HG03457 (cell line): ENCODE measurements at regions not wholly inside any gene's neighbourhood (a gene's known extent, or its start where the extent isn't known, plus 50 kb on each side); places are given as distances from the start of the nearest gene placed in this dataset.

Source experiments
- ATAC-seq: cut with Tn5 transposase; IDR thresholded peaks from one replicate; pipeline ENCODE4 v1.9.1; 2021; ENCODE audit warnings: moderate number of reproducible peaks; ENCODE audit not compliant: unreplicated experiment

DNA sequence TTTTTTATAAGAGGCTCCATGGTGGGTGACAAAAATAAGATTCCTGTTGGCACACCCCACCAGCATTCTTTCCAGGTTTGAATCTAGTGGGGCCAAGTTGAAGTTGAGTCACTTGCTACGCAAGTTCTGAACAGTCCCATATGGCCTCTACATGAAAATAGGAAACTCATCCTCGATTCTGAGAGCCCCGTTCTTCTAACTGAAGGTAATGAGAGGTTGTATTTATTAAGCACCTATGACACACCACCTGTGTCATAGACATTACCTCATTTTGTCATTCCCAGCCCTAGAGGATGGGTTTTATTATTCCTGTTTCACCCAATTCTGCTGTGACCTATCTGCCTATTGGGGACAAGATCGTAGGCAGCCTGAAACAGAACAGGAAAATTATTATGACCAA is 131.7 kb downstream of the ACTL7B start:
- ATAC-seq = no peak

DNA sequence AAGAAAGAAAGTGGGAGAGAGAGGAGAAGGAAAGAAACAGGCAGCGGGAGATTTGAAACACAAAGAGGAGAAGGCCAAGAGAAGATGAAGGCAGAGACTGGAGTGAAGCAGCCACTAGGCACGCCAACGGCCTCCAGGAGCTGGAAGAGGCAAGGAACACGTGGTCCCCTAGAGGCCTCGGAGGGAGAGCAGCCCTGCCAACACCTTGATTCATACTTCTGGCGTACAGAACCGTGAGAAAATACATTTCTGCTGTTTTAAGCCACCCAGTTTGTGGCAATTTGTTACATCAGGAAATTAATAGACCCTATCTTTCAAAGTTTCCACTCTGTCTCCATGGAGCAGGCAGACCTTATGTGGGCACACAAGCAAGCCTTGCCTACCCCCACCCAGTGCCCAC is 133.4 kb downstream of the ACTL7B start:
- no peak for ATAC-seq

DNA sequence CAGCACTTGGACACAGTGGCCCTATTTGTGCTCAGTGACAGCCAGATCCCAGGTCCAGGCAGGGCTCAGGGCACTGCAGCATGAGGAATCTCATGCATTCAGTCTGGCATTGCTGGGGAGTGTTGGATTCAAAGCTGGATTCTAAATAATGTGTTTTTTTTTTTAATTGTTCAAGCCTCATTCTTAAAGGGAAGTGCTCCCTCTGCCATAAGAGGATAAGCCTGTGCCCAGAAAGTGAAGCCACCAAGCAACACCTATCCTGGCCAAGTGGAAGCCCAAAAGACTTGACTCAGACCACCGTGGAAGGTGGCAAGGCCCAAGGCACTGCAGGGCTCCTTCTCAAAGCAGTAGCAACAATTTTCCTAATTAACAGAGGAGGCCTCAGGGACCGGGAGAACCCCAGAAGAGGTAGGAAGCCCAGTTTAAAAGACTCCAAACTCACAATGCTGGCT is 135.6 kb downstream of the ACTL7B start:
- no peak for ATAC-seq

DNA sequence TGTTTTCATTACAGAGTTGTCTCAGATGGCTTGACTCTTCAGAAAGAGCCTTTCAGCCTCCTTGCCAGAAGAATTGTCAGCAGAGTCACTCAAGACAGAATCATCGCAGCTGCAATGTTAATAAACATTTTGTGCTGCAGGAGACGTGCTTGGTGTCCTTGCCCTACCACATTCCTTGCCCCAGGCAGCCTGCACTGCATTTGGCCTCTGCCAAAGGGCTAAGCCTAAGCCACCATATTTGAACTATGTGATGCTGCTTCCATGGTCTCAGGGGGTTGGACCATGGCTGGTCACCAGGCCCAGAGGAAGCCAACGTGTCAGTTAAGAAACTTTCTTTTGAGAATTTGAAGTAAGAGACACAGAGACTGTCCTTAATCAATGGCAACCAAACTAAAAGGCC is 145.4 kb downstream of the ACTL7B start:
- ATAC-seq = no peak

DNA sequence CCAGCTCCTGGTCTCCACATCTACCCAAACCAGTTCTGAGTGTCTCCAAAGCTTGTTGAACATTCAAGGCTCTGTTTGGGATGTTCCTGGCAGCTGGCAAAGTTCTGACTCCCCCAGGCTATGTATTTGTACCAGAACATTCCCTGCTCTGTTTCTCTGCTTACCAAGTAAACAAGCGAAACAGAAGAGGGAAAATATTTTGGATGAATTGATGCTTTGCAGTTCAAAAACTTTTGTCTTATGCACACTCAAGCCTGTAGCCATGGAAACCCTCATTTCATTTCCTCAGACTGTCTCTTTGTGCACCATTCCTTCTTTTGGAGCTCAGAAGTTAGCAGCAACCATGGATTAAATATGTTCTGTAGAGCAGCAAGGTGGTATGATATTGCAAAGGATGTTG is 145.8 kb downstream of the ACTL7B start:
- ATAC-seq = no peak

DNA sequence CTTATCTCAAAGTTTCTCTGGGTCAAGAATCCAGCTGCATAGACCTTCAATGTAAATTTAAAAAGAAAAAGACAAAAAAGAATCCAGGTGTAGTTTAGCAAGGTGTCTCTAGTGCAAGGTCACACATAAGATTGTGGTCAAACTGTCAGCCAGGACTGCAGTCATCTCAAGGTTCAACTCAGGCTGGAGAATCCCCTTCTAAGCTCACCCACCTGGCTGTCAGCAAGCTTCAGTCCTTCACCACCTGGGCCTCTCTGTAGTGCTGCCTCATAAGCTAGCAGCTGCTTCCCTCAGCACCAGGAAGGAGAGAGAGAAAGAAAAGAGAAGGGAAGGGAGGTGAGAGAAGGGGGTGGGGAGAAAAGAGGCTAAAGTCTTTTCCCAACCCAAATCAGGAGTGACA is 146.7 kb downstream of the ACTL7B start:
- no peak for ATAC-seq

DNA sequence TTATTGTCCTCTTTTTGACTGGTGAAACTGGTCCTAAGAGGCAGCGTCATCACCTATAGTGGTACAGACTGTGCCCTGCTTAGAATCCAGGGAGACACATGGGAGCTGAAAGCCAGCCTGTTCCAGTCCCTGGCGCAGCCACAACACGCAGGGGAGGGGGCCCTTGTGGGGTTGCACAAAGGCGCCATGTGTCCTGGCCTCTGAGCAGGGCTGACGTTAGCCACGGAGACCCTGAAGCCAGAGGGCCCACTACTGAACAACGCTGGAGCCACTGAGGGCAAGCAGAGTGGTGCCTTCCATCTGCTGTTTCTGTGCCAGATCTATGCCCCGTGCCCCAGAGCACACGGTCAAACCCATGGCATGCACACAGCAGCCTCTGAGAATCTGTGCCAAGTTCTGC is 147.3 kb downstream of the ACTL7B start:
- ATAC-seq = no peak

DNA sequence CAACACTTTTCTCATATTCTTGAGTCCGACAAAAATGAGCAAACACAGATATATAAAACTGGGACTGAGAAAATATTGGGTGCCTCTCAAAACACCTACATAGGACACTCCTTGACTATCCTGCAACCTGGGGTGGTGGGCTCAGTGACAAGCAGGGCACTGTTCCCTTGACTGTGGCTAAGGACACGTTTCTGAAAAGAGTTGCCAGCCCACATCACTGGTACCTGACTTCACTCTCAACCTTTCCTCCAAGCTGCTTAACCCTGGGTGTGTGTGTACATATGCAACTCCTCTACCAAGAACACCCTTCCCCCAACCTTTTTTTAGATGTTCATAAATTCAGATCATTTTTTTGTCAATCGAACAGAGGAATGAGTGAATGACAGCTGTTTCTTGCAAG is 148.7 kb downstream of the ACTL7B start:
- ATAC-seq = no peak

DNA sequence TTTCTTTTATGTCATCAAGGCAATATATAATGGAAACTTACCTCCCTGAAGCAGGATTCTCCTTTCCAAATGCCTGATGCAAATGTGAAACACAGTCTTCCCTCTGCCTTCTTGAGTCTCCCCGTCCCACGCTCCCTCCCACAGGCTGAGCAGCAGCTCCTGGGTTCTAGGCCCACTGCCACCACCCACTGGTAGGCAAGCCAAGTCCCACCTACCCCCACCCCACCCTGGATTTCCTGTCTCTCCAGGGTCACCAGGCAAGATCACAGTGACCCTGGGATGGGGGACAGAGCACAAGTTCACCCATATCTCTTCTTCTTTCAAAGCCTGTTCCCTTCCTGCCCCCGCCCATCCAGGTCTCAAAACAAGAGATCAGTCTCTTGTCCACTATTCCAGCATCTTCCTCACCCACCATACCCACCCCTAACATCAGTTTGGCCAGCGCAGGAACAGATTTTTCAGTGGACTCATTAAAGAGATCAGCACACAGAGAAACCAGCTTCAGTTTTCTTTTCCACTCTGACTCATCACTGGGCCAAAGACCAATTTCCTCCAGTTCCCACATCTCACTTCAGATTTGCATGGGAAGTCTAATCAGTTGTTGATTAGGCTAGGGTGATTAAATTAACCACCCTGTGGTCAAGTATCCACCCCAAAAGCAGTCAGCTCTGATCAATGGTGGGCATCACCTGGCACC is 151.5 kb downstream of the ACTL7B start:
- ATAC-seq = no peak

DNA sequence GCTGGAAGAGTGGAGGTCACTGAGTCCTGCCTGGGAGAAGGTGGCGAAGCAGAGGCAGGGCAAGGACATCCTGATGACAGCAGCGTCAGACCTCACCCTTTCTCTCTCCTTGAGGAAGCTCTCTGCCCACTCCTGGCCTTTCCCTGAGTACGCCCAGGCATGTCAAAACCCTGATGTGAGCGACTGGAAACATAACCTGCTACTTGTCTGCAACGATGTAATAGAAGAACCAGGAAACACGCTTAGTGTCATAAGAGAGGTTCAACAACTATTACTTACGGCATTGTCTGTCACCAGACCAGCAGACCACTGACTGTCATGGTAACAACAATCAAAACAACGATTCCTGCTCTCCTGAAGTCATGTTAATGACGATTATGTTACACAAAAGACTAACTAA is 152.4 kb downstream of the ACTL7B start:
- no peak for ATAC-seq

DNA sequence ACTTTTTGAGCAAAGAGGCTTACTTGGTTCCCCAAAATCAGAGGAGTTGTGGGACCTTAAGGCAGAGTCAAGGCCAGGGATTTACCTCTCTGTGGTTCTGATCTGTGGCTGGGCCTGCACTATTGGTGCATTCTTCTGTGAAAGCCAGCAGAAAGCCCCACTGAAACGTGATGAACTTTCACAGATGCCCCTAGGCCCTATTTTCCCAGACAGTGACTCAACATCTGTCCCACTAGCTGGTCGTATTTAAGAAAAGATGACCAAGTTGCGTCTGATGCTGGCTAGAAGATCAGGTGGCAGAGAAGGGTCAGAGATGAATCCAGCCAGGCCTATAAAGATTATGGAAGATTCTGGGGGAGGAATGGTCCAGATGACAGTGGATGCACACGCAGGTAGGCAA is 153.1 kb downstream of the ACTL7B start:
- no peak for ATAC-seq

DNA sequence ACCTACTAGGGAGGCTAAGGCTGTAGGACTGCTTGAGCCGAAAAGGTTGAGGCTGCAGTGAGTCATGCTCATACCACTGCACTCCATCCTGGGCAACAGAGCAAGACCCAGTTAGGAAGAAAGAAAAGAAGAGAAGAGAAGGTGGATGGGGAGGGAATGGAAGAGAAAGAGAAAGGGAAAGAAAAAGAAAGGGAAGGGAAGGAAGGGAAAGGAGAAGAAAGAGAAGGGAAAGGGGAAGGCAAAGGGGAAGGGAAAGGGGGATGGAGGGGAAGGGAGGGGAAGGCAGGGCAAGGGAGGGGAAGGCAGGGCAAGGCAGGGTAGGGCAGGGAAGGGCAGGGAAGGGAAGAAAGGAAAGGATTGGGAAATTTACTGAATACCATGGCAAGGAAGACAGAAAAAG is 157.0 kb downstream of the ACTL7B start:
- ATAC-seq = no peak

DNA sequence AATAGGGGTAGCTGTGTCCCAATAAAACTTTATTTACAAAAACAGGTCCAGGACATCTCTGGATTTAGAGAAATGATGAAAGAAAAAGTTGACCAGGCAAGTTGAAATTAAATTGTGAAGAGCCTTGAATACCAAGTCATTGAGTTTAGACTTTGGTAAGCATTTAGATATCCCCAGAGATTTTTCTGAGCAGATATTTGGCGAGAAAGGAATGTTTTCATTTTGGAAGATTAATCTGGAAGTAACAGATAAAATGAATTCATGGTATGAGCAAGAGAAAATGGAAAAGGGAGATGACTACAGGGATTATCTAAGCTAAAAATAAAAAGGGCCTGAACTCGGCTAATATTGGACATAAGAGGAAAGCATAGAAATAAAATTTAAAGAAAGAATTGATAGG is 157.6 kb downstream of the ACTL7B start:
- no peak for ATAC-seq

DNA sequence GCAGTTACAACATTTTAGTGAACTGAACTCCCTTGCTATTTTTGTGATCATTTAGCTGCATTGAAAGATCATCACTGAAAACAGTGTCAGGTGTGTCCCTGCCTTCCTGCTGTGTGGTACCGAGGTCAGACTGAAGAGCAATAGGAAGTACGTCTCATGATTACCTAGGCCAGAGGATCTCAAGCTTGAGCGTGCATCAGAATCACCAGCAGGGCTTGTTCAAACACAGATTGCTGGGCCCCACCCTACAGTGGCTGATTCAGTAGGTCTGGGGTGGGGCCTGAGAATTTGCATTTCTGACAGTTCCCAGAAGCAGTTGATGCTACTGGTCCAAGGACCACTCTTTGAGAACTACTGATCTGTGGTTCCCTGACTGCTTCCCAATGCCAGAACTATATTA is 159.6 kb downstream of the ACTL7B start:
- ATAC-seq = no peak

DNA sequence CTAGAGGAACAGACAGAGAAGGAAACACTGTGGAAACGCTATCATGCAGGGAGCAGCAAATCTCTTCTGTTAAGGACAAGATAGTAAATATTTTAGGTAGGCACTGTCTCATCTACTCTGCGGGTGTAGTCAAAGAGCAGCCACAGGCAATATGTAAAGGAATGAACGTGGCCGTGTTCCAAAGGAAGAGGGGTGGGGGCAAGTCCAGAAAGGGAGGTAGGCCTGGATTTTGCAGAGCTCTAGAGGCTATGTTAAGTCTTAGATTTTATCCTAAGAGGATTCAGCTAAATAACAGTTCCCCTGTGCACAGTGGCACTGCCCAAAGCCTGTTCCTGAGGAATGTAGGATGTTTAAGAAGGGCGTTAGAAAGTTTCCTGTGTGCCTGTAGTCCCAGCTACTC is 161.6 kb downstream of the ACTL7B start:
- no peak for ATAC-seq

DNA sequence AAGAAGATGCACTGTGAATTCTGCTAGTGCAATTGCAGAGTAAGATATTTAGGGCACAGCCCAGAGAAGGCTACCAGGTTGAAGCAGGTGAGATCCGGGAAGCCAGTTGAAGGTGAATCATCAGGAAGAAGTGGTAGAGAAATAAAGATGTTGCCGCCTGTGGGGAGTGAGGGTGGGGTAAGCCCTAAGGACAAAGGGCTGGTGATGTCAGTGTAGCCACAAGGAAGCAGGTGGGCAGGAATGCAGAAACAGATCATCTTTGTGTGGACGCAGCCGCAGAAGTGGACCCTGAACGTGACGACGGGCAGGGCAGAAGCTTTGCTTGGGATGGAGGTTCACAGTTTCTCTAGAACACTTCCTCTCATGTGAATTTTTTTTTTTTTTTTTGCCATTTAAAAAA is 164.2 kb downstream of the ACTL7B start:
- ATAC-seq = no peak

DNA sequence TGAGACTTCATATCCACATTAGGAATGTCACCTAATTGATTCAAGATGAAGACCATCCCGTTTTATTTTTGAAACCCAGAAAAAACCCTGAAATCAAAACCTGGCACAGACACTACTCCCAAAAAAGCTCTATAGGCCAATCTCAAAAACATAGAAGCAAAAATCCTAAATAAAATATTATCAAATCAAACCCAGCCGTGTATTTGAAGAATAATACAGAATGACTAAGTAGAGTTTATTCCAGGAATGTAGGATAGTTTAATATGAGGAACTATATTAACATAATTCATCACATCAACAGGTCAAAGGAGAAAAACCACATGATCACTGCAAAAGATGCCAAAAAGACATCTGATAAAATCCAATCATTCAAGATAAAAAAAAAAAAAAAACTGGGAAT is 167.1 kb downstream of the ACTL7B start:
- ATAC-seq = no peak

DNA sequence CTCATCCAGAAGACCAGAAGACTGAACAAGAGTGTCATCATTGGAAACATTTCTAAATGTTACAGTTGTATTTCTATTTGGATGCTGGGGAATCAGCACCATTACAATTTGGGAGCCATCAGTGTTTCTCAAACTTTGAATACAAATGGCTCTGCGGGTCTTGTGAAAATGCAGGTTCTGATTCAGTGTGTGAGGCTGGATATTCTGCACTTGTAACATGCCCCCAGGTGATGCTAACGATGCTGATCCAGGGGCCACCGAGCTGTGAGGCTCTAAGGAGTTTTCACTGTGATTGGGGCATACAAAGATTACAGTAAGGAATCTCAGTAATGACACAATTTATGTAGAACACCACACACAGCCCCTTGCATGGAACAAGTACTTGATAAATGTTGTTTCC is 167.7 kb downstream of the ACTL7B start:
- ATAC-seq = no peak

DNA sequence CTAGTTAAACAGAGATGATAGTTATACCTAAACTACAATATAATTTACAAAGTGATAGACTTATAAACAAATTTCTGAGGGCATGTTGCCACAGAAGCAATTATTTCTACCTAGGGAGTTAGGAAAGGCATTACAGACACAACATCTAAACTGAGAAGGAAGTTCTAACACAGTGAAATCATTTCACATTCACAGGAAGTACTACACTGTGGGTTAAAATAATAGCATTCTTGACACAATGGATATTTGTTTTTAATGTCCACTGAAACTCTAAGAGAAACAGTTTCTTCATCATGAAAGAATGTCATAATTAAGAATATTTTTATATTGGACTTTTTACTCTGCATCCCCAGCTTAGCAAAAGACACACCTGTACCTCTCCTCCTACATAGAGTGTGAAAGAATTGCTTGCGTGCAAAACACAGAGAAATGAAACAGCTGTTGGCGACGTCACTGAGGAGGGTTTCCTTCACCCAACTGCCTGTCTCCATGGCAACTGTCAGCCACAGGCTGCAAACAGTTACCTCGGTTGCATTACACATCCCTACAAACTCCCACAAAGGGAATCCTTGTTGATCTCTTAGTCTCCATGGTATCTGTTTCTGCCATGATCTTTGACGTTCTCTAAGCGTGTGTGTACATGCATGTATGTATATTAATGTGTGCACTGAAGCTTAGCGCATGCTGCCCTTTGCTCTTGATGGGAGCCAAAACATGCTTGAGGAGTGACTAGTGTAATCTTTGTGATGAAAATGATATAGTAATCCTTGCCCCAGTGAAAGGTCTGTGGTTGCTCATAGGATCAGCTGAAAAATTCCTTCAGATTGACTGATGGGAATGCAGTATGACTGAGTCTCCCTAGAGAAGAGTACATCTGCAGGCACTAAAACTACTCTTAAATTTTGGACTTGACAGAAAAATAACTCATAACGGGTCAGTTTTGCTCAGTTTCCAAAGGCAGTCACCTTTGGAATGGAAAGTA is 168.5 kb downstream of the ACTL7B start:
- no peak for ATAC-seq

DNA sequence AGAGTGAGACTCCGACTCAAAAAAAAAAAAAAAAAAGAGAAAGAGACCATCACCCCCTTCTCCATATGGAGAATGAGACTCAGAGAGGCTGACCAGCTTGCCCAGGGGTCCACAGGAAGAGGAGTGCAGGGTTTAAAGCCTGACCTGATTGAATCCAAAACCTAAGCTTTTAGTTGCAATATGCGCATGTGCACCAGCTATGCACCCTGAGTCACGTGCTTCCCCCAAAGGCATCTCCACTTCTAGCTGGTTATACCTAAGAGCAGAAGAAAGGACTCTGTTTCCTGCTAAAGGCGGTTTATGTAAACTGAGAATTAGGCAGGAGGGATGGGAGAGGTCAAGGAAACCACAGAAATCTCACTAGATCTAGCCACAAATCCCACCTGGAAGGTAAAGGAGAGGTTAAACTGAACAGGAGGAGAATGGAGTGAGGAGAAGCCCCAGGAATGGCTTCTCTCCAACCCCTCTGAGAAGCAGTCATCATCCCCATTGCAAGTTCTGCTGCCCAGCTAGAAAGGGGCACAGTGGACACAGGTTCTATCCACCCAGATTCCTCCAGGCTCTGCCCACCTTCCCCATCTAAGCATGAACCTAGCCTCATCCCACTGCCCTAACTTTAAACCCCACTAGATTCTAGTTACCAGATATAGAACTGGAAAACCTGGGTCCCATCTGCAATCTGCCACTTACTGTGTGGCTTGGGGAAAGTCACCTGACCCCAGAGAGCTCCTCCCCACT is 171.3 kb downstream of the ACTL7B start:
- ATAC-seq = no peak

DNA sequence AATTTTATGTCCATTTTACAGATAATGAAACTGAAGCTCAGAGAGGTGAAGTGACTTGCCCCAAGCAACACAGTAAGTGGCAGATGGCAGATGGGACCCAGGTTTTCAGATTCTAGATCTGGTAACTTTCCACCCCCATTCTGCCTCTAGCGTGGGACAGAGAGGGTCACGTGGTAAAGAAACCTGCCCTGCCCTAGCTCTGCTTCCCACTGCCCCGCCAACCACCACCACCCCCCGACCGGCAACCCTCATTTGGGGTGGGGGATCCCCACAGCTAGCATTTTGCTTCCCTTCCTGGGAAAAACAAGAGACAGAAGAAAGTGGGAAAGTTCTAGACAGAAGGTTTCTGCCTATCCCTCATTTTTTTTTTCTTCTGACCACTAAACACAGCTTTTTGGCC is 172.5 kb downstream of the ACTL7B start:
- ATAC-seq = no peak
